Ishikawa (cell line): ENCODE measurements at regions not wholly inside any gene's neighbourhood (a gene's known extent, or its start where the extent isn't known, plus 50 kb on each side); places are given as distances from the start of the nearest gene placed in this dataset.

Source experiments
- CEBPB ChIP-seq: IDR thresholded peaks from 2 replicates; pipeline ENCODE4 v1.6.1; 2012
- RAD21 ChIP-seq: IDR thresholded peaks from 2 replicates; pipeline ENCODE4 v1.6.1; 2012; ENCODE audit warnings: low read depth

DNA sequence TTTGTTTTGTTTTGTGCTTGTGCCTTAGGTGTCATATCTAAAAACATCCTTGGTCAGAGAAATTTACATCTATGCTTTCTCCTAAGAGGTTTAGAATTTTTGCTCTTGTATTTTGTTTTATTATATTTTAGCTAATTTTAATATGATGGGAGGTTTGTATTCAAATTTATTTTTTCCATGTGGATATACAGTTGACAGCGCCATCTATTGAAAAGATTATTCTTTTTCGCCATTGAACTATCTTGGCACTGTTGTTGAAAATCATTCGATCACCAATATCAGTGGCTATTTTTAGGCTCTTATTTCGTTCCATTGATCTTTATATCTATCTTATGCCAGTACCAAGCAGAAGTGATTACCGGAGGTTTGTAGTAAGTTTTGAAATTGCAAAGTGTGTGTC is 510.3 kb downstream of the BRD1 start:
- TF ChIP-seq RAD21 (no peak), CEBPB (no peak)
